Ishikawa (cell line): ENCODE measurements at regions not wholly inside any gene's neighbourhood (a gene's known extent, or its start where the extent isn't known, plus 50 kb on each side); places are given as distances from the start of the nearest gene placed in this dataset.

Experiments
- CEBPB ChIP-seq: IDR thresholded peaks from 2 replicates; pipeline ENCODE4 v1.6.1; 2012
- CREB1 ChIP-seq: IDR thresholded peaks from 2 replicates; pipeline ENCODE4 v1.6.1; 2012; ENCODE audit warnings: low read depth
- EGR1 ChIP-seq: IDR thresholded peaks from 2 replicates; pipeline ENCODE4 v1.6.1; 2012
- EP300 ChIP-seq: IDR thresholded peaks from 2 replicates; pipeline ENCODE4 v1.6.1; 2012; ENCODE audit warnings: borderline replicate concordance
- FOXM1 ChIP-seq: IDR thresholded peaks from 2 replicates; pipeline ENCODE4 v1.6.1; 2012; ENCODE audit warnings: low read depth, borderline replicate concordance
- MAX ChIP-seq: IDR thresholded peaks from 2 replicates; pipeline ENCODE4 v1.6.1; 2012
- NFIC ChIP-seq: IDR thresholded peaks from 2 replicates; pipeline ENCODE4 v1.6.1; 2012
- RAD21 ChIP-seq: IDR thresholded peaks from 2 replicates; pipeline ENCODE4 v1.6.1; 2012; ENCODE audit warnings: low read depth
- REST ChIP-seq: IDR thresholded peaks from 2 replicates; pipeline ENCODE4 v1.6.1; 2012; ENCODE audit warnings: low read depth, mild to moderate bottlenecking
- TAF1 ChIP-seq: IDR thresholded peaks from 2 replicates; pipeline ENCODE4 v1.6.1; 2012; ENCODE audit warnings: low read depth, mild to moderate bottlenecking
- TCF12 ChIP-seq: IDR thresholded peaks from 2 replicates; pipeline ENCODE4 v1.6.1; 2012; ENCODE audit warnings: low read depth
- TEAD4 ChIP-seq: IDR thresholded peaks from 2 replicates; pipeline ENCODE4 v1.6.1; 2012
- YY1 ChIP-seq: IDR thresholded peaks from 2 replicates; pipeline ENCODE4 v1.6.1; 2012; ENCODE audit warnings: low read depth
- ZBTB7A ChIP-seq: IDR thresholded peaks from 2 replicates; pipeline ENCODE4 v1.6.1; 2012; ENCODE audit warnings: low read depth
- TF ChIP-seq, protein P1 (sequence below): IDR thresholded peaks from 2 replicates; pipeline ENCODE4 v1.6.1; 2012

DNA sequence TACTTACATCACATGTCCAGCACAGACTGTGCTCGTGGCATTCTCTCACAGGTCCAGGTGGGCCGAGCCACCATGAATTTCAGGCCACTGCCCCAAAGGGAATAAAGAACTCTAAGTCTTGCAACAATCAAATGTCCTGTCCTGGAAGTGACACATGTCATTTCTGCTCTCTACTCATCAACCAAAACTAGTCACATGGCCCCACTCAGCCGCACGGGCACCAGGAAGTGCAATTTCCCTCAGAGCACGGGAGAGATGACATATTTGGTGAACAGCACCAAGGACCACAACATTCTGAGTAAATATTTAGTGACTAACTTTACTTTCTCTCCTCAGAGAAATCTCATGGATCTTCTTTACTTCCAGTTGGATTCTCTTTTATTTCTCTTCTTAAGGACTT lies 131.1 kb upstream of the TUT7 start:
- no peak for TF ChIP-seq NFIC
- no peak for TF ChIP-seq CREB1
- no peak for TF ChIP-seq REST
- TF ChIP-seq ZBTB7A: no peak
- no peak for TF ChIP-seq RAD21
- TF ChIP-seq MAX: no peak
- no peak for TF ChIP-seq TAF1
- TF ChIP-seq EGR1: no peak
- TF ChIP-seq FOXM1: no peak
- TF ChIP-seq, protein P1, sequence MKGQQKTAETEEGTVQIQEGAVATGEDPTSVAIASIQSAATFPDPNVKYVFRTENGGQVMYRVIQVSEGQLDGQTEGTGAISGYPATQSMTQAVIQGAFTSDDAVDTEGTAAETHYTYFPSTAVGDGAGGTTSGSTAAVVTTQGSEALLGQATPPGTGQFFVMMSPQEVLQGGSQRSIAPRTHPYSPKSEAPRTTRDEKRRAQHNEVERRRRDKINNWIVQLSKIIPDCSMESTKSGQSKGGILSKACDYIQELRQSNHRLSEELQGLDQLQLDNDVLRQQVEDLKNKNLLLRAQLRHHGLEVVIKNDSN: no peak
- no peak for TF ChIP-seq CEBPB
- no peak for TF ChIP-seq YY1
- TF ChIP-seq TCF12: no peak
- TF ChIP-seq TEAD4: no peak
- no peak for TF ChIP-seq EP300

GRCh38 chr9:86483496-86483895 lies 129.3 kb upstream of the TUT7 start:
- TF ChIP-seq TEAD4 (no peak), TAF1 (no peak), EP300 (no peak), NFIC (no peak), RAD21 (no peak), FOXM1 (no peak), CREB1 (no peak), YY1 (no peak), MAX (no peak), CEBPB (no peak), REST (no peak), ZBTB7A (no peak), TCF12 (no peak), EGR1 (no peak)
- TF ChIP-seq, protein P1: no peak

DNA sequence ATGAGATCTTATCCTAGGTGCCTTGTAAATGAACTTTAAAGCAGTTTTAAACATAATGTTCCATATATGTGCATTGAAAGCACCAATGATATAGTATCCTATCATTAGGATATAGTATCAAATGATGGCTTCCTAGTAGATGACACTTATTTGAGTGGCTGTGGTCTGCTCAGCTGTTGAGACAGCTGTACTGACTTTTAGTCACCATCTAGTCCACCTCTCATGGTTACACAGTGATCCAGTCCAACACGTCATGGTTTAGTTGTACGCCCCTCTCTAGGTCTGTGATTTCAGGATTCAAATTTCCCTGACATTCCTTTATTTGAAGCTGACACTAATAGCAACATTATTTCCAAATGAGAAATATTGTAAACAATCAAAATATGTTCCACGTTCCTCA lies 127.3 kb upstream of the TUT7 start:
- no peak for TF ChIP-seq EP300
- TF ChIP-seq REST: no peak

GRCh38 chr9:86471171-86471815 lies 117.1 kb upstream of the TUT7 start:
- TF ChIP-seq RAD21 (no peak), NFIC (no peak), EP300 (no peak), TCF12 (no peak), ZBTB7A (no peak), YY1 (no peak), EGR1 (no peak), CEBPB (no peak), REST (no peak), CREB1 (no peak), MAX (no peak), TAF1 (no peak), FOXM1 (no peak)
- TF ChIP-seq, protein P1: no peak
